ENCODE measurements at regions not wholly inside any gene's neighbourhood (a gene's known extent, or its start where the extent isn't known, plus 50 kb on each side); places are given as distances from the start of the nearest gene placed in this dataset.

- H3K4me3 ChIP-seq (ENCODE audit: control insufficient read depth, low read depth, low read length) = no peak overlapping the region
- DNase-seq (ENCODE audit: low read depth) = peak; percentile 91
- TF ChIP-seq, protein P1, sequence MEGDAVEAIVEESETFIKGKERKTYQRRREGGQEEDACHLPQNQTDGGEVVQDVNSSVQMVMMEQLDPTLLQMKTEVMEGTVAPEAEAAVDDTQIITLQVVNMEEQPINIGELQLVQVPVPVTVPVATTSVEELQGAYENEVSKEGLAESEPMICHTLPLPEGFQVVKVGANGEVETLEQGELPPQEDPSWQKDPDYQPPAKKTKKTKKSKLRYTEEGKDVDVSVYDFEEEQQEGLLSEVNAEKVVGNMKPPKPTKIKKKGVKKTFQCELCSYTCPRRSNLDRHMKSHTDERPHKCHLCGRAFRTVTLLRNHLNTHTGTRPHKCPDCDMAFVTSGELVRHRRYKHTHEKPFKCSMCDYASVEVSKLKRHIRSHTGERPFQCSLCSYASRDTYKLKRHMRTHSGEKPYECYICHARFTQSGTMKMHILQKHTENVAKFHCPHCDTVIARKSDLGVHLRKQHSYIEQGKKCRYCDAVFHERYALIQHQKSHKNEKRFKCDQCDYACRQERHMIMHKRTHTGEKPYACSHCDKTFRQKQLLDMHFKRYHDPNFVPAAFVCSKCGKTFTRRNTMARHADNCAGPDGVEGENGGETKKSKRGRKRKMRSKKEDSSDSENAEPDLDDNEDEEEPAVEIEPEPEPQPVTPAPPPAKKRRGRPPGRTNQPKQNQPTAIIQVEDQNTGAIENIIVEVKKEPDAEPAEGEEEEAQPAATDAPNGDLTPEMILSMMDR (conservative IDR thresholded peaks at IDR 0.05; ENCODE audit: control insufficient read depth, insufficient read depth, low read depth, low read length) = no peak
Observed at GRCh38 chr4:92234393-92235176, 69.2 kb upstream of the GRID2 start.

- no peak overlapping the region for H3K4me3 ChIP-seq (ENCODE audit: control insufficient read depth, low read depth, low read length)
- no peak for DNase-seq (ENCODE audit: low read depth)
- TF ChIP-seq, protein P1 (conservative IDR thresholded peaks at IDR 0.05; ENCODE audit: control insufficient read depth, insufficient read depth, low read depth, low read length) = no peak
Observed at GRCh38 chr4:92235731-92236130, 68.0 kb upstream of the GRID2 start.

DNA sequence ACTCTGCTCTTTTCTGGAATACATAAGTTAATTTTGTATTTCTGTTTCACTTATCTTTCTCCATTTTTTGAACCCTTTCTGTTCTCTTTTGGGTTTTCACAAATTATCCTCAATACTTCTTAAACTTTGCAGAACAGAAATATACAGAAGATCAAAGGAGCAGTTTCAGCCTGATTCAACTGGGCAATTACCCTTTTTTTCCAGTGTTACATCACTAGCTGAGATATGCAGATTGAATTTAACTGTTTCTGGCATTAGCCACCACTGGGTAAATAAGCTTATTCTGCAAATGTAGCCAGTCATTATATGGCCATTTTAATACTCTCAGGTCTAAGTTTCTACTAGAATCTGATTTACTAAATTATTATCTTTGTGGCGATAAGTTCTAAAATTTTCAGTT, 66.9 kb upstream of the GRID2 start:
- H3K4me3 ChIP-seq (ENCODE audit: control insufficient read depth, low read depth, low read length) = no peak overlapping the region
- DNase-seq (ENCODE audit: low read depth) = peak; percentile 29
- TF ChIP-seq, protein P1 (conservative IDR thresholded peaks at IDR 0.05; ENCODE audit: control insufficient read depth, insufficient read depth, low read depth, low read length) = no peak

GRCh38 chr4:92237559-92237958, 66.2 kb upstream of the GRID2 start:
- DNase-seq (ENCODE audit: low read depth) = no peak

GRCh38 chr4:92241094-92241493, 62.7 kb upstream of the GRID2 start:
- DNase-seq (ENCODE audit: low read depth) = no peak
- no peak overlapping the region for H3K4me3 ChIP-seq (ENCODE audit: control insufficient read depth, low read depth, low read length)
- TF ChIP-seq, protein P1 (conservative IDR thresholded peaks at IDR 0.05; ENCODE audit: control insufficient read depth, insufficient read depth, low read depth, low read length) = no peak

More at GRCh38 chr4:92237559-92237958, 66.2 kb upstream of the GRID2 start:
- TF ChIP-seq, protein P1 (conservative IDR thresholded peaks at IDR 0.05; ENCODE audit: control insufficient read depth, insufficient read depth, low read depth, low read length) = no peak
- no peak overlapping the region for H3K4me3 ChIP-seq (ENCODE audit: control insufficient read depth, low read depth, low read length)

- H3K4me3 ChIP-seq (ENCODE audit: control insufficient read depth, low read depth, low read length) = no peak overlapping the region
- TF ChIP-seq, protein P1 (conservative IDR thresholded peaks at IDR 0.05; ENCODE audit: control insufficient read depth, insufficient read depth, low read depth, low read length) = no peak
- DNase-seq (ENCODE audit: low read depth) = no peak
Observed at GRCh38 chr4:92246384-92246783, 57.4 kb upstream of the GRID2 start.
